ENCODE measurements at regions not wholly inside any gene's neighbourhood (a gene's known extent, or its start where the extent isn't known, plus 50 kb on each side); places are given as distances from the start of the nearest gene placed in this dataset.
A peak's percentile ranks its signal among the peaks of the same experiment; 100 is the strongest.

- TF ChIP-seq CTCF (IDR thresholded peaks at IDR 0.05; ENCODE audit: insufficient read depth, low read depth, low read length, missing control alignments), result no peak
- no peak for DNase-seq (ENCODE audit: low read depth)
- no peak overlapping the region for H3K4me3 ChIP-seq (ENCODE audit: low read length)
These were observed 297.4 kb upstream of the GBE1 start for GRCh38 chr3:82058809-82059208.

- no peak overlapping the region for H3K4me3 ChIP-seq (ENCODE audit: low read length)
- no peak for TF ChIP-seq CTCF (IDR thresholded peaks at IDR 0.05; ENCODE audit: insufficient read depth, low read depth, low read length, missing control alignments)
- peak; percentile 74 for DNase-seq (ENCODE audit: low read depth)
These were observed 294.3 kb upstream of the GBE1 start for GRCh38 chr3:82055792-82056191.

- no peak for DNase-seq (ENCODE audit: low read depth)
- H3K4me3 ChIP-seq (ENCODE audit: low read length), result no peak overlapping the region
- TF ChIP-seq CTCF (IDR thresholded peaks at IDR 0.05; ENCODE audit: insufficient read depth, low read depth, low read length, missing control alignments), result no peak
These were observed 293.4 kb upstream of the GBE1 start for GRCh38 chr3:82054849-82055248.

- H3K4me3 ChIP-seq (ENCODE audit: low read length), result no peak overlapping the region
- peak; percentile 13 for DNase-seq (ENCODE audit: low read depth)
- no peak for TF ChIP-seq CTCF (IDR thresholded peaks at IDR 0.05; ENCODE audit: insufficient read depth, low read depth, low read length, missing control alignments)
These were observed 291.8 kb upstream of the GBE1 start for GRCh38 chr3:82053236-82053635.

GRCh38 chr3:82050382-82050781 lies 288.9 kb upstream of the GBE1 start:
- TF ChIP-seq CTCF (IDR thresholded peaks at IDR 0.05; ENCODE audit: insufficient read depth, low read depth, low read length, missing control alignments), result no peak
- peak; percentile 78 for DNase-seq (ENCODE audit: low read depth)
- H3K4me3 ChIP-seq (ENCODE audit: low read length), result no peak overlapping the region

- no peak for TF ChIP-seq CTCF (IDR thresholded peaks at IDR 0.05; ENCODE audit: insufficient read depth, low read depth, low read length, missing control alignments)
- no peak overlapping the region for H3K4me3 ChIP-seq (ENCODE audit: low read length)
- DNase-seq (ENCODE audit: low read depth), result no peak
These were observed 287.3 kb upstream of the GBE1 start for GRCh38 chr3:82048711-82049110.

GRCh38 chr3:82044930-82045705 lies 283.7 kb upstream of the GBE1 start:
- no peak for TF ChIP-seq CTCF (IDR thresholded peaks at IDR 0.05; ENCODE audit: insufficient read depth, low read depth, low read length, missing control alignments)
- no peak overlapping the region for H3K4me3 ChIP-seq (ENCODE audit: low read length)
- DNase-seq (ENCODE audit: low read depth), result peak; percentile 80

All from epithelial cell of esophagus (primary cell).